HepG2 (cell line): ENCODE measurements at regions not wholly inside any gene's neighbourhood (a gene's known extent, or its start where the extent isn't known, plus 50 kb on each side); places are given as distances from the start of the nearest gene placed in this dataset.

Source experiments
- ATF1 ChIP-seq: IDR thresholded peaks from 2 replicates; pipeline ENCODE4 v1.6.1; 2016; ENCODE audit warnings: mild to moderate bottlenecking, control low read depth
- CTCF ChIP-seq: sonication (generic); formaldehyde crosslinking; IDR thresholded peaks from 2 replicates; pipeline ENCODE4 v1.5.0; 2020; ENCODE audit warnings: mild to moderate bottlenecking, missing genetic modification reagents, moderate library complexity
- ELF4 ChIP-seq: sonication (generic); formaldehyde crosslinking; IDR thresholded peaks from 2 replicates; pipeline ENCODE4 v1.5.0; 2020; ENCODE audit warnings: missing genetic modification reagents, mild to moderate bottlenecking, moderate library complexity, borderline replicate concordance
- GATA4 ChIP-seq: sonication (generic); IDR thresholded peaks from 2 replicates; pipeline ENCODE4 v1.6.1; 2016; ENCODE audit warnings: antibody characterized with exemption, low read depth, borderline replicate concordance
- IRF2 ChIP-seq: IDR thresholded peaks from 2 replicates; pipeline ENCODE4 v1.6.1; 2018; ENCODE audit warnings: missing genetic modification reagents, missing compliant biosample characterization
- MAZ ChIP-seq, 2 experiments: sonication (generic) in 1 of 2; formaldehyde crosslinking in 1 of 2; IDR thresholded peaks; 2 replicates each; pipeline versions ENCODE4 v1.5.0 to v1.6.1; 2012 to 2020; ENCODE audit warnings: low read depth in 2 of 2, mild to moderate bottlenecking in 2 of 2, borderline replicate concordance in 1 of 2, improper control_type of control experiment in 1 of 2, low read length in 1 of 2, missing genetic modification reagents in 1 of 2, moderate library complexity in 1 of 2

GRCh38 chr6:228881-229651 is 63.2 kb upstream of the DUSP22 start:
- TF ChIP-seq MAZ (IDR thresholded peaks at IDR 0.05; ENCODE audit: borderline replicate concordance, low read depth, low read length) (no peak), MAZ (CRISPR knock-in tag; IDR thresholded peaks at IDR 0.05; ENCODE audit: low read depth) (no peak), ATF1 (CRISPR knock-in tag) (no peak), IRF2 (CRISPR knock-in tag) (no peak), GATA4 (no peak), ELF4 (CRISPR knock-in tag) (no peak), CTCF (CRISPR knock-in tag) (no peak)
